Trophoblast cell (in vitro differentiated cells and primary cell): ENCODE measurements at regions not wholly inside any gene's neighbourhood (a gene's known extent, or its start where the extent isn't known, plus 50 kb on each side); places are given as distances from the start of the nearest gene placed in this dataset.

Source experiments
- DNase-seq, 2 donors: peaks; one replicate each; pipeline ENCODE4 v3.0.0-alpha.2; 2016
- H2AFZ ChIP-seq: 2 replicates; pipeline ENCODE4 v1.6.1; 2013; ENCODE audit warnings: low read length, moderate library complexity, mild to moderate bottlenecking; ENCODE audit not compliant: insufficient read depth, poor library complexity
- H2AK5ac ChIP-seq: 2 replicates; pipeline ENCODE4 v1.6.1; 2013; ENCODE audit warnings: mild to moderate bottlenecking, low read length
- H2BK120ac ChIP-seq: 2 replicates; pipeline ENCODE4 v1.6.1; 2013; ENCODE audit warnings: low read length, mild to moderate bottlenecking, moderate library complexity; ENCODE audit not compliant: insufficient read depth, poor library complexity
- H2BK12ac ChIP-seq: 2 replicates; pipeline ENCODE4 v1.6.1; 2013; ENCODE audit warnings: mild to moderate bottlenecking, low read length, moderate library complexity
- H2BK5ac ChIP-seq: 2 replicates; pipeline ENCODE4 v1.6.1; 2013; ENCODE audit warnings: low read length, low read depth, moderate library complexity, mild to moderate bottlenecking; ENCODE audit not compliant: poor library complexity
- H3K14ac ChIP-seq: 2 replicates; pipeline ENCODE4 v1.6.1; 2013; ENCODE audit warnings: mild to moderate bottlenecking, low read length
- H3K18ac ChIP-seq: 2 replicates; pipeline ENCODE4 v1.6.1; 2013; ENCODE audit warnings: mild to moderate bottlenecking, low read length
- H3K23ac ChIP-seq: 2 replicates; pipeline ENCODE4 v1.6.1; 2013; ENCODE audit warnings: low read length
- H3K27ac ChIP-seq: 2 replicates; pipeline ENCODE4 v1.5.1; 2013; ENCODE audit warnings: low read depth, mild to moderate bottlenecking, inconsistent platforms, low read length, moderate library complexity
- H3K27me3 ChIP-seq: 2 replicates; pipeline ENCODE4 v1.6.1; 2013; ENCODE audit warnings: inconsistent platforms, mild to moderate bottlenecking, low read length, moderate library complexity; ENCODE audit not compliant: insufficient read depth
- H3K36me3 ChIP-seq, 2 experiments: 1 replicate in 1 of 2; 2 replicates in 1 of 2; pipeline ENCODE4 v1.6.1; 2013; ENCODE audit warnings: low read length in 2 of 2, mild to moderate bottlenecking in 2 of 2, moderate library complexity in 1 of 2; ENCODE audit not compliant: insufficient read depth in 2 of 2, control insufficient read depth in 1 of 2
- H3K4ac ChIP-seq: 2 replicates; pipeline ENCODE4 v1.6.1; 2013; ENCODE audit warnings: low read depth, mild to moderate bottlenecking, low read length, moderate library complexity
- H3K4me1 ChIP-seq, 2 experiments: 1 replicate in 1 of 2; 2 replicates in 1 of 2; pipeline ENCODE4 v1.6.1; 2013; ENCODE audit warnings: low read length in 2 of 2, mild to moderate bottlenecking in 2 of 2, moderate library complexity in 1 of 2; ENCODE audit not compliant: insufficient read depth in 2 of 2, control insufficient read depth in 1 of 2
- H3K4me2 ChIP-seq: 2 replicates; pipeline ENCODE4 v1.6.1; 2013; ENCODE audit warnings: inconsistent platforms, mild to moderate bottlenecking, low read length, moderate library complexity
- H3K4me3 ChIP-seq: 2 replicates; pipeline ENCODE4 v1.5.1; 2013; ENCODE audit warnings: mild to moderate bottlenecking, low read depth, low read length, inconsistent platforms
- H3K79me1 ChIP-seq: one replicate; pipeline ENCODE4 v1.6.1; 2013; ENCODE audit warnings: low read length
- H3K79me2 ChIP-seq: 2 replicates; pipeline ENCODE4 v1.6.1; 2013; ENCODE audit warnings: low read length, mild to moderate bottlenecking; ENCODE audit not compliant: control insufficient read depth, insufficient read depth, poor library complexity
- H3K9ac ChIP-seq: 2 replicates; pipeline ENCODE4 v1.6.1; 2013; ENCODE audit warnings: mild to moderate bottlenecking, low read length
- H3K9me3 ChIP-seq: 2 replicates; pipeline ENCODE4 v1.6.1; 2013; ENCODE audit warnings: low read depth, mild to moderate bottlenecking, control low read depth, inconsistent platforms, low read length; ENCODE audit not compliant: insufficient read depth
- H4K12ac ChIP-seq: 2 replicates; pipeline ENCODE4 v1.6.1; 2013; ENCODE audit warnings: low read depth, mild to moderate bottlenecking, low read length, moderate library complexity
- H4K8ac ChIP-seq: 2 replicates; pipeline ENCODE4 v1.6.1; 2013; ENCODE audit warnings: low read depth, mild to moderate bottlenecking, low read length, moderate library complexity
- H4K91ac ChIP-seq: one replicate; pipeline ENCODE4 v1.6.1; 2013; ENCODE audit warnings: low read depth, mild to moderate bottlenecking, low read length, moderate library complexity
- WGBS: extraction: QIAGEN DNeasy Blood & Tissue Kit; methylation state at CpG from one replicate; pipeline ENCODE4 v1.1.7; 2013; ENCODE audit warnings: missing lambda C conversion rate; ENCODE audit not compliant: insufficient read length, insufficient coverage; ENCODE audit errors: extremely low coverage; 5-methylcytosine and 5-hydroxymethylcytosine counted together

DNA sequence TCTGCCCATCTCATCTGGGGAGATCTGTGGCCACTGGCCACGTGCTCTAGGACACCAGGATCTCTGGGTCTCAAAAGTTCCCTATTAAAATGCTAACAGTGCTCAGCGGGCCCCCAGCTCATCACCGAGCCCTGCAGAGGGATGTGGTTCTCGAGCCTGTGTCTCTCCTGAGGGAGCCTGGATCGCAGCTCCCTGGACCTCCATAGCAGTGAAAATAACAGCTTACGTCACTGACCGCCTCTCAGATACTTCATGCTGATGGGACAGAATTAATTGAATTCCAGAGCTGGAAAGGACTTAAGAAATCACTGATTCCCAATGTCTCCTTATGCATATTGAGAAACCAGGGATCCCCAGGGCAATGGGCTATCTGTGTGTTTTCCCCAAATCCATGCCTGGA lies 90.0 kb downstream of the GALR1 start:
- DNase-seq, result no peak
- Histone ChIP-seq H4K8ac (no peak overlapping the region), H2AFZ (no peak overlapping the region), H3K4me3 (no peak overlapping the region), H3K79me1 (no peaks in the 10 kb centered on the region), H3K4me1 (no peaks in the 10 kb centered on the region), H3K4ac (no peak overlapping the region), H4K12ac (no peak overlapping the region), H3K4me2 (no peak overlapping the region), H3K9ac (no peak overlapping the region), H3K36me3 (no peaks in the 10 kb centered on the region), H2BK5ac (no peak overlapping the region), H2BK120ac (no peak overlapping the region), H3K18ac (no peak overlapping the region), H2AK5ac (no peak overlapping the region), H3K9me3 (peaks cover 6% of the 10 kb centered on the region), H3K23ac (no peak overlapping the region), H3K27ac (no peak overlapping the region), H2BK12ac (no peak overlapping the region), H4K91ac (no peak overlapping the region), H3K79me2 (no peaks in the 10 kb centered on the region), H3K14ac (no peak overlapping the region), H3K27me3 (no peaks in the 10 kb centered on the region)
- no CpG with 5 or more reads among the region's 7 CpGs for WGBS

DNA sequence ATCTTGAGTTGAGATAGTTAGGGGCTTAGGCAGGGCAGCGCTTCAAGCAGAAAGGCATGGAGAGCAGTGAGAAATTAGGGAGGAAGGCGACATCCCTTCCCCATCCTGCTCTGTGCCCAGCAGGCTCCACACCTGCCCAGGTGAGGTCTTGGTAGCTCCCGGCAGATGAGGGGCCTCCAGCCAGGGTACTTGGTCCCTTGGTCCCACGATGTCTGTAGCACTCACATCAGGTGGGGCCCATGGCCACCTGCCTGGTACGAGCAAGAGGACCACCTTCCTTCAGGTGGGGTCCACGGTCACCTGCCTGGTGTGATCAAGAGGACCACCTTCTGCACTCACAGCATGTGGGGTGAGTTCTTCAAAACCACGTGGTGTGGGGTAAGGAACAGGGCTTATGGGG lies 91.2 kb downstream of the GALR1 start:
- H4K12ac ChIP-seq, result no peak overlapping the region
- no peak overlapping the region for H2AK5ac ChIP-seq
- H4K91ac ChIP-seq, result no peak overlapping the region
- H3K27ac ChIP-seq, result no peak overlapping the region
- DNase-seq, result no peak
- H3K4me1 ChIP-seq, result no peaks in the 10 kb centered on the region
- no peak overlapping the region for H2BK12ac ChIP-seq
- no peak overlapping the region for H3K14ac ChIP-seq
- no peaks in the 10 kb centered on the region for H3K36me3 ChIP-seq
- no peaks in the 10 kb centered on the region for H3K79me2 ChIP-seq
- H2BK120ac ChIP-seq, result no peak overlapping the region
- H3K4me2 ChIP-seq, result no peak overlapping the region
- H2AFZ ChIP-seq, result no peak overlapping the region
- H3K27me3 ChIP-seq, result no peaks in the 10 kb centered on the region
- H3K4me3 ChIP-seq, result no peak overlapping the region
- no peak overlapping the region for H2BK5ac ChIP-seq
- no CpG with 5 or more reads among the region's 7 CpGs for WGBS
- H3K23ac ChIP-seq, result no peak overlapping the region
- H3K18ac ChIP-seq, result no peak overlapping the region
- H4K8ac ChIP-seq, result no peak overlapping the region
- no peak overlapping the region for H3K4ac ChIP-seq
- no peak overlapping the region for H3K9ac ChIP-seq
- no peaks in the 10 kb centered on the region for H3K79me1 ChIP-seq
- peaks cover 3% of the 10 kb centered on the region for H3K9me3 ChIP-seq

DNA sequence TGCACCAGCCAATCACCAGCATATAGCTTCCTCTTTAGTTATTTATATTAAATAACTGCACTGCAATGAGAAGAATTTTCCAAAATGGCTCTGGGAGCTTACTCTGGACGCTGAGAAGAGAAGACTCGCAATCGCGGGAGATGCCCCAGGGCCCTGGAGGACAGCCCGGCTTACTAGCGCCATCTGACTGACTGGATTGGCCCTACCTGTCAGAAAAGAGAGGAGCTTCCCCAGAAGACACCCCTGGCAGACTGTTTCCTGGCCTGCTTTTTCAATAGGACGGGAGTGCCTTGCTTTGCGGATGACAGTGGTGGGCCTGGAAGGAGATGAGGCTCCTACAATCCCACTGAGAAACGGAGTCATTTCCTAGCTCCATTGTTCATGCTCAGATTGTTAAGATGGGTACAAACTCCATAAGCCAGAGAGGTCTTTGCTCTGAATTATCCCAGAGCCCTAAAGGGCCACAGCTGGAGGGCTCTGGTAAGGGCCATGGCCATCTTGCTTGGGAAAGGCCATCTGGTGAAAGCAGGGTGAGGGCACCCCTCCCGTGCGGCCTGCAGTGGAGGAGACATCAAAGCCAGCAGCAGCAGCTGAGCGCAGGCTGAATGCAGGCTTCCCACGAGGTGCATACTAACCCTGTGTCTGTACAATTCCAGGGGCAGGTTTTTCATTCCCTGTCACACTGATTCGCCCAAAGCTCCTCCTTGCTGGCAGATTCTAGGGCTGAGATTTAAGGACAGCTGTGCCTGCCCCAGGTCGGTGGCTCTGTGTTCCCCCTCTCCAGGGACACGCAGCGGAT lies 92.1 kb downstream of the GALR1 start:
- no peak overlapping the region for H4K91ac ChIP-seq
- H2AK5ac ChIP-seq, result no peak overlapping the region
- H2BK120ac ChIP-seq, result no peak overlapping the region
- H4K12ac ChIP-seq, result no peak overlapping the region
- H3K36me3 ChIP-seq, result no peaks in the 10 kb centered on the region
- no peak overlapping the region for H3K23ac ChIP-seq
- no peaks in the 10 kb centered on the region for H3K27me3 ChIP-seq
- H2BK5ac ChIP-seq, result no peak overlapping the region
- no peak overlapping the region for H2AFZ ChIP-seq
- WGBS, result no CpG with 5 or more reads among the region's 17 CpGs
- no peak overlapping the region for H4K8ac ChIP-seq
- H2BK12ac ChIP-seq, result no peak overlapping the region
- no peak for DNase-seq
- H3K9me3 ChIP-seq, result peaks cover 3% of the 10 kb centered on the region
- H3K9ac ChIP-seq, result no peak overlapping the region
- H3K4me1 ChIP-seq, result no peaks in the 10 kb centered on the region
- no peak overlapping the region for H3K14ac ChIP-seq
- H3K4me3 ChIP-seq, result no peak overlapping the region
- no peak overlapping the region for H3K18ac ChIP-seq
- no peaks in the 10 kb centered on the region for H3K79me1 ChIP-seq
- H3K4me2 ChIP-seq, result no peak overlapping the region
- no peak overlapping the region for H3K27ac ChIP-seq
- H3K4ac ChIP-seq, result no peak overlapping the region
- H3K79me2 ChIP-seq, result no peaks in the 10 kb centered on the region

DNA sequence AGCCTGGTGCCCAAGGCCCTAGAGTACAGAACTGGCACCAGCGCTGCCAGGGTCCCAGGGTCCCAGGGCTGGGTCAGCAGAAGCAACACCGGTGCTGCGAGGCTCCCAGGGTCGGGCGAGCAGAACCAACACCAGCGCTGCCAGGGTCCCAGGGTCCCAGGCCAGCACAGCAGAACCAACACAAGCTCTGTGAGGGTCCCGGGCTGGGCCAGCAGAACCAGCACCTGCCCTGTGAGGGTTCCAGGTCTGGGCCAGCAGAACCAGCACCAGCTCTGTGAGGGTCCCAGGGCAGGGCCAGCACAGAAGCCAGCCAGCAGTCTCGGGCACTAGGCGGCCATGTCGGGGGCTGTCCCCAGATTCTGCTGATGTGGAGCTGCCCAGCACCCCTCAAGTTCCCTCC lies 93.1 kb downstream of the GALR1 start:
- no peak overlapping the region for H3K4ac ChIP-seq
- H3K9me3 ChIP-seq, result peaks cover 3% of the 10 kb centered on the region
- H3K4me2 ChIP-seq, result no peak overlapping the region
- no CpG with 5 or more reads among the region's 10 CpGs for WGBS
- no peak overlapping the region for H2AFZ ChIP-seq
- H4K12ac ChIP-seq, result no peak overlapping the region
- H3K27ac ChIP-seq, result no peak overlapping the region
- H3K18ac ChIP-seq, result no peak overlapping the region
- no peak overlapping the region for H2BK120ac ChIP-seq
- no peak overlapping the region for H3K23ac ChIP-seq
- no peak overlapping the region for H2BK5ac ChIP-seq
- H4K8ac ChIP-seq, result no peak overlapping the region
- H3K4me1 ChIP-seq, result no peaks in the 10 kb centered on the region
- no peaks in the 10 kb centered on the region for H3K36me3 ChIP-seq
- H4K91ac ChIP-seq, result no peak overlapping the region
- no peak for DNase-seq
- H3K27me3 ChIP-seq, result no peaks in the 10 kb centered on the region
- no peak overlapping the region for H3K9ac ChIP-seq
- no peak overlapping the region for H2AK5ac ChIP-seq
- no peak overlapping the region for H3K4me3 ChIP-seq
- H3K79me1 ChIP-seq, result no peaks in the 10 kb centered on the region
- no peaks in the 10 kb centered on the region for H3K79me2 ChIP-seq
- H2BK12ac ChIP-seq, result no peak overlapping the region
- no peak overlapping the region for H3K14ac ChIP-seq
